SU-DHL-6 (cell line): ENCODE measurements at regions not wholly inside any gene's neighbourhood (a gene's known extent, or its start where the extent isn't known, plus 50 kb on each side); places are given as distances from the start of the nearest gene placed in this dataset.

Source experiments
- CTCF ChIP-seq: fragments of 200-600 bp; sonication (generic); IDR thresholded peaks from one replicate; pipeline ENCODE4 v1.5.1; 2017; ENCODE audit warnings: antibody characterized with exemption, mild to moderate bottlenecking, low read length, moderate library complexity; ENCODE audit not compliant: insufficient read depth, poor library complexity, severe bottlenecking
- EZH2phosphoT487 ChIP-seq: fragments of 200-600 bp; sonication (generic), shearing (Covaris generic); conservative IDR thresholded peaks from 2 replicates; pipeline ENCODE4 v1.6.1; 2018; ENCODE audit warnings: mild to moderate bottlenecking, antibody characterized with exemption, low read length, moderate library complexity, mixed read lengths

DNA sequence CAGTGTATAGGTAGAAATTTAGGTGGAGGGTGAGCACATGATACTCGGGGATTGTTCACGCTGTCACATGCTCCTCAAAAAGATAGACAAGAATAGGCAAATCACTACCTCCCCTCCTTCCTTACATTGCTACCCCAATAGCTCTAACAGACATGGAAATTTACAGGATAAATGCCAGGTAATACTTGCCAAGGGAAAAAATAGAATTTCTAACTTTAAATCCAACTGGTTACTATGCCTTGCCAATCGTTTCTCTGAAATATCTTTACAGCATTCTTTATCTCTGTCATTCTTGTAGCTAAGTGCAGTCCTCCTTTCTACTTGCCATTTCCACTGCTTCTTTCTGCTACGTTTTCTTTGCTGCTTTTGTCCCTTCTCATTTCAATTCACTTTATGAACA is 339.8 kb upstream of the ZEB2 start:
- TF ChIP-seq CTCF (no peak), EZH2phosphoT487 (no peak)
